Keratinocyte (primary cell): ENCODE measurements at regions not wholly inside any gene's neighbourhood (a gene's known extent, or its start where the extent isn't known, plus 50 kb on each side); places are given as distances from the start of the nearest gene placed in this dataset.

ENCODE experiments used
- DNase-seq: peaks from one replicate; pipeline ENCODE4 v3.0.0-alpha.2; 2011; ENCODE audit warnings: low read depth, missing footprints, low spot score
- FAIRE-seq: peaks from 2 replicates; lab custom pipeline; 2011; peaks lifted over from hg19 to GRCh38; lab: Jason Lieb, UNC
- H2AFZ ChIP-seq: 2 replicates; pipeline ENCODE4 v1.6.0; 2012; ENCODE audit warnings: low read length, control low read depth, inconsistent platforms; ENCODE audit not compliant: control insufficient read depth
- H3K27ac ChIP-seq: 2 replicates; pipeline ENCODE4 v1.5.1; 2011; ENCODE audit warnings: low read length; ENCODE audit not compliant: control insufficient read depth, insufficient read depth
- H3K27me3 ChIP-seq: 3 replicates; pipeline ENCODE4 v1.6.0; 2011; ENCODE audit warnings: low read length; ENCODE audit not compliant: control insufficient read depth, insufficient read depth; ENCODE audit errors: extremely low read depth
- H3K36me3 ChIP-seq, 2 experiments: 2 replicates in 1 of 2; 3 replicates in 1 of 2; pipeline ENCODE4 v1.5.1; 2011; ENCODE audit warnings: low read length in 2 of 2, mild to moderate bottlenecking in 1 of 2; ENCODE audit not compliant: control insufficient read depth in 2 of 2, insufficient read depth in 2 of 2; ENCODE audit errors: extremely low read depth in 1 of 2
- H3K4me1 ChIP-seq: 3 replicates; pipeline ENCODE4 v1.5.1; 2011; ENCODE audit warnings: low read length; ENCODE audit not compliant: control insufficient read depth, insufficient read depth; ENCODE audit errors: extremely low read depth
- H3K4me2 ChIP-seq: 3 replicates; pipeline ENCODE4 v1.6.0; 2011; ENCODE audit warnings: low read depth, low read length; ENCODE audit not compliant: control insufficient read depth, insufficient read depth; ENCODE audit errors: extremely low read depth
- H3K4me3 ChIP-seq, 3 experiments: fragments of 200-600 bp in 1 of 3; sonication (generic) in 1 of 3; 2 replicates in 2 of 3; 3 replicates in 1 of 3; pipeline ENCODE4 v1.5.1; 2011 to 2016; ENCODE audit warnings: low read length in 3 of 3, mild to moderate bottlenecking in 3 of 3, control low read depth in 2 of 3, inconsistent platforms in 1 of 3, low read depth in 1 of 3, mixed read lengths in 1 of 3, mixed run types in 1 of 3, moderate library complexity in 1 of 3; ENCODE audit not compliant: control insufficient read depth in 2 of 3, insufficient read depth in 2 of 3; ENCODE audit errors: extremely low read depth in 1 of 3
- H3K79me2 ChIP-seq: 2 replicates; pipeline ENCODE4 v1.6.0; 2012; ENCODE audit warnings: low read length; ENCODE audit not compliant: control insufficient read depth, insufficient read depth
- H3K9ac ChIP-seq: 3 replicates; pipeline ENCODE4 v1.6.0; 2011; ENCODE audit warnings: low read length; ENCODE audit not compliant: control insufficient read depth, insufficient read depth; ENCODE audit errors: extremely low read depth
- H3K9me1 ChIP-seq: 3 replicates; pipeline ENCODE4 v1.6.0; 2011; ENCODE audit warnings: low read length; ENCODE audit not compliant: control insufficient read depth, insufficient read depth; ENCODE audit errors: extremely low read depth
- H3K9me3 ChIP-seq: 2 replicates; pipeline ENCODE4 v1.5.1; 2012; ENCODE audit warnings: low read depth, low read length; ENCODE audit not compliant: control insufficient read depth
- H4K20me1 ChIP-seq: 3 replicates; pipeline ENCODE4 v1.6.0; 2011; ENCODE audit warnings: low read length; ENCODE audit not compliant: control insufficient read depth, insufficient read depth; ENCODE audit errors: extremely low read depth
- EZH2 ChIP-seq: IDR thresholded peaks from one replicate; pipeline ENCODE4 v1.6.1; 2012; ENCODE audit warnings: inconsistent platforms, mild to moderate bottlenecking, low read length, moderate library complexity
- dilution Hi-C: fragments of 300-500 bp; cut with MboI; formaldehyde crosslinking; loops from one replicate; pipeline ENCODE4 v1.7.0; 2020; ENCODE audit warnings: low sequenced_read_pairs; ENCODE audit not compliant: extremely low pct_ligation_motif_present
- TF ChIP-seq, protein P1 (sequence below), 3 experiments: IDR thresholded peaks in 1 of 3; conservative IDR thresholded peaks in 1 of 3; optimal IDR thresholded peaks in 1 of 3; 2 replicates in 2 of 3; 3 replicates in 1 of 3; pipeline versions ENCODE3 to v1.5.1; 2011; ENCODE audit warnings: low read length in 3 of 3, mild to moderate bottlenecking in 3 of 3, moderate library complexity in 2 of 3, control low read depth in 1 of 3, inconsistent platforms in 1 of 3; ENCODE audit not compliant: insufficient read depth in 2 of 3; ENCODE audit errors: extremely low read depth in 1 of 3

DNA sequence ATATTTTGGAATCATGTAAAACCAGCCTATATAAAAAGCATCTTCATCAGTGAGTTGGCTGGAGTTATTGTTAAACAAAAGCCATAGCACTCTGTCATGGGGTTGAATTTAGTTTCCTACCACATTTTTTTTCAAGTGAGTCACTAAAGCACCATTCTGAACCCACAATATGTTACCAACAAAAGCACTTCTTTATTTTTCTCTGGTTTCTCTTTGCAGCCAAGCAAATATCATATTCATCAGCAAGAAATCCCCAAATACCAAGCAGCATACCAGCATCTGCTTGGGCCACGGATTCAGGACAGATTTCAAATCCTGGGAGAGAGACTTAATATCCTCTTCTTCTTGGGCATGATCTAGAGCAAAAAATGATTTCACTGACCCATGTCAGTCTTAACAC is 441.4 kb downstream of the BCKDHB start:
- H3K4me3 ChIP-seq: no peak overlapping the region

DNA sequence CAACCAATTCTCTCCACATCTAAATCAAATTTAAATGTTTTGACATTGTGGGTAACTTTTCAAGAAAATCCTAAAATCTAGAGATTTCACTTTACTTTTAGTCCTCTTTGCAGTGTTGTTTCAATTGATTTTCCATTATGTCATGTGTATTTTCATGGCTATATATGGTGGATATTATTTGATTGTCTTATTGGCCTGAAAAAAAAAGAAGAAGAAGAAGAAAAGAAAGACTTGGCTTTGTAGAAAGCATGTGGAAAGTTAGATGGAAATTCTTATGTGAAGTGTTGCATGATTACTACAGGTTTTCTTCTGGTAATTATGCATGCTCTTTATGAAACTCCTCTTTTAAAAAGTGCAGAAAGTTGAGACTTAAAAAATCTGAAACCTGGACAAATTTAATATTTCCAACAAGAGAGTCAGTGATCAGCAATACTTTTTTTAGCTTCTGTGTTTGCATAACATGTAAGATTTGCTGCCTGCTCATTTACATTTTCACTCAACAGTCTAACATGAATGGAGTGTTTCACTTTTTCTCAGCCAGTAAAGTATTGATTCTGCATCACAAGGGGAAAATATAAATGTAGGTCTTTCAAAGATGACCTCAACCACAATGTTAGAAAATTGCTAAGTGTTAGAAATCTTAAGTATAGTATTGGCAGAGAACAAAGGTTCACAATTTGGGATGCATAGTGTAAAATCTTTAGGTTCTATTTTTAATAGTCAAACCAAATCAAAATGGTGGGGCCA is 438.7 kb downstream of the BCKDHB start:
- Histone ChIP-seq H3K4me3 (no peak overlapping the region), H3K9ac (no peak overlapping the region), H3K79me2 (no peaks in the 10 kb centered on the region), H3K9me3 (no peaks in the 10 kb centered on the region), H3K36me3 (no peaks in the 10 kb centered on the region), H3K4me2 (no peak overlapping the region), H4K20me1 (no peaks in the 10 kb centered on the region), H2AFZ (no peak overlapping the region), H3K4me1 (peaks cover 35% of the 10 kb centered on the region), H3K9me1 (no peaks in the 10 kb centered on the region), H3K27me3 (no peaks in the 10 kb centered on the region), H3K27ac (no peak overlapping the region)
- FAIRE-seq: no peak
- dilution Hi-C loops: no loop called here
- no peak for DNase-seq
- no peak for TF ChIP-seq EZH2
- TF ChIP-seq, protein P1, sequence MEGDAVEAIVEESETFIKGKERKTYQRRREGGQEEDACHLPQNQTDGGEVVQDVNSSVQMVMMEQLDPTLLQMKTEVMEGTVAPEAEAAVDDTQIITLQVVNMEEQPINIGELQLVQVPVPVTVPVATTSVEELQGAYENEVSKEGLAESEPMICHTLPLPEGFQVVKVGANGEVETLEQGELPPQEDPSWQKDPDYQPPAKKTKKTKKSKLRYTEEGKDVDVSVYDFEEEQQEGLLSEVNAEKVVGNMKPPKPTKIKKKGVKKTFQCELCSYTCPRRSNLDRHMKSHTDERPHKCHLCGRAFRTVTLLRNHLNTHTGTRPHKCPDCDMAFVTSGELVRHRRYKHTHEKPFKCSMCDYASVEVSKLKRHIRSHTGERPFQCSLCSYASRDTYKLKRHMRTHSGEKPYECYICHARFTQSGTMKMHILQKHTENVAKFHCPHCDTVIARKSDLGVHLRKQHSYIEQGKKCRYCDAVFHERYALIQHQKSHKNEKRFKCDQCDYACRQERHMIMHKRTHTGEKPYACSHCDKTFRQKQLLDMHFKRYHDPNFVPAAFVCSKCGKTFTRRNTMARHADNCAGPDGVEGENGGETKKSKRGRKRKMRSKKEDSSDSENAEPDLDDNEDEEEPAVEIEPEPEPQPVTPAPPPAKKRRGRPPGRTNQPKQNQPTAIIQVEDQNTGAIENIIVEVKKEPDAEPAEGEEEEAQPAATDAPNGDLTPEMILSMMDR (optimal IDR thresholded peaks at IDR 0.05 in 1 of 3, IDR thresholded peaks at IDR 0.05 in 1 of 3, conservative IDR thresholded peaks at IDR 0.05 in 1 of 3; ENCODE audit: extremely low read depth in 1 of 3, insufficient read depth in 2 of 3, low read length in 3 of 3): no peak

More for the DNA sequence above, 441.4 kb downstream of the BCKDHB start:
- DNase-seq: peak; percentile 21
- H2AFZ ChIP-seq: peak overlapping the region; percentile 7
- no peaks in the 10 kb centered on the region for H3K36me3 ChIP-seq
- no peaks in the 10 kb centered on the region for H3K9me1 ChIP-seq
- H3K27me3 ChIP-seq: no peaks in the 10 kb centered on the region
- H3K9me3 ChIP-seq: no peaks in the 10 kb centered on the region
- no peaks in the 10 kb centered on the region for H4K20me1 ChIP-seq
- H3K27ac ChIP-seq: peak overlapping the region; percentile 45
- TF ChIP-seq, protein P1 (optimal IDR thresholded peaks at IDR 0.05 in 1 of 3, IDR thresholded peaks at IDR 0.05 in 1 of 3, conservative IDR thresholded peaks at IDR 0.05 in 1 of 3; ENCODE audit: extremely low read depth in 1 of 3, insufficient read depth in 2 of 3, low read length in 3 of 3): no peak
- TF ChIP-seq EZH2: no peak
- peaks cover 16% of the 10 kb centered on the region for H3K4me1 ChIP-seq
- FAIRE-seq: peak; percentile 67
- dilution Hi-C loops: no loop called here
- H3K79me2 ChIP-seq: no peaks in the 10 kb centered on the region
- H3K9ac ChIP-seq: no peak overlapping the region
- no peak overlapping the region for H3K4me2 ChIP-seq
